D721Med (cell line): ENCODE measurements at regions not wholly inside any gene's neighbourhood (a gene's known extent, or its start where the extent isn't known, plus 50 kb on each side); places are given as distances from the start of the nearest gene placed in this dataset.

Source experiments
- DNase-seq: peaks from one replicate; pipeline ENCODE4 v3.0.0; 2011; ENCODE audit warnings: low spot score; ENCODE audit not compliant: insufficient read length
- FAIRE-seq: peaks from 2 replicates; lab custom pipeline; 2011; peaks lifted over from hg19 to GRCh38; lab: Jason Lieb, UNC
- TF ChIP-seq, protein P1 (sequence below): IDR thresholded peaks from 2 replicates; pipeline ENCODE4 v1.5.1; 2012; ENCODE audit warnings: mild to moderate bottlenecking, control low read depth; ENCODE audit not compliant: insufficient read depth; ENCODE audit errors: missing control alignments

DNA sequence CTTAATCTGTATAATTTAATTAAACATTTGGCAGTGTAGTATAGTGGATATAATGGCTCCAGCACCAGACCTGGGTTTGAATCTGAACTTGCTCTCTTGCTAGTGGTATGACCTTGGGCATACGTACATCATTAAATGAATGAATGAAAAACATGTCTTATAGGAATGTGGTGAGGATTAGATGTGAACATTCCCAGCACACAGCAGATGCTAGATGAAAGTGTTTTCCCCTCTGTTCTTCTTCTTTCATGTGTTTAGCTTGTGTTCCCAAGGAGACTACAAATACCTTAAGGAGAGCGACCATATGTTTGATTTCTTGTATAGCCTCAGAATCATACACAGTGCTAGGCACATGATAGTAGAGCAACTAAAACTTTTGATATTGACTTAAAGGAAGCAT is 56.5 kb downstream of the CT47B1 start:
- DNase-seq (no peak), FAIRE-seq (no peak)
- TF ChIP-seq, protein P1, sequence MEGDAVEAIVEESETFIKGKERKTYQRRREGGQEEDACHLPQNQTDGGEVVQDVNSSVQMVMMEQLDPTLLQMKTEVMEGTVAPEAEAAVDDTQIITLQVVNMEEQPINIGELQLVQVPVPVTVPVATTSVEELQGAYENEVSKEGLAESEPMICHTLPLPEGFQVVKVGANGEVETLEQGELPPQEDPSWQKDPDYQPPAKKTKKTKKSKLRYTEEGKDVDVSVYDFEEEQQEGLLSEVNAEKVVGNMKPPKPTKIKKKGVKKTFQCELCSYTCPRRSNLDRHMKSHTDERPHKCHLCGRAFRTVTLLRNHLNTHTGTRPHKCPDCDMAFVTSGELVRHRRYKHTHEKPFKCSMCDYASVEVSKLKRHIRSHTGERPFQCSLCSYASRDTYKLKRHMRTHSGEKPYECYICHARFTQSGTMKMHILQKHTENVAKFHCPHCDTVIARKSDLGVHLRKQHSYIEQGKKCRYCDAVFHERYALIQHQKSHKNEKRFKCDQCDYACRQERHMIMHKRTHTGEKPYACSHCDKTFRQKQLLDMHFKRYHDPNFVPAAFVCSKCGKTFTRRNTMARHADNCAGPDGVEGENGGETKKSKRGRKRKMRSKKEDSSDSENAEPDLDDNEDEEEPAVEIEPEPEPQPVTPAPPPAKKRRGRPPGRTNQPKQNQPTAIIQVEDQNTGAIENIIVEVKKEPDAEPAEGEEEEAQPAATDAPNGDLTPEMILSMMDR: no peak

DNA sequence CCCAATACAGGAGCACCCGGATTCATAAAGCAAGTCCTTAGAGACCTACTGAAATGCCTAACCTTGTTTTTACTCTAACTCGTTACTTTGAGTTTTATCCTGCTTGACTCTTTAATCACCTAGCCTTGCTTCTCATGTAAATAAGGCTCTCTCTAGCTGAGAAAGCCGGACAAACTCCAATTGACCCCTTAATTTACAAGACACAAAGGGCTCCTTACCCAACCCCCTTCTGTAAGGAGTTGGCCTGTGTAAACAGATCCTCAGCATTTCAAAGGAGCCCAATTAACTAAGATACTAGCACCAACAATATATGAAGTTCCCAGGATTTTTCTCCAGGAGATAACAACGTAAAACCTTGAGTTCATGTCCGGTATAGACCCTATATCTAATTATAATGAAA is 61.7 kb downstream of the CT47B1 start:
- TF ChIP-seq, protein P1: no peak
- FAIRE-seq: no peak
- no peak for DNase-seq

DNA sequence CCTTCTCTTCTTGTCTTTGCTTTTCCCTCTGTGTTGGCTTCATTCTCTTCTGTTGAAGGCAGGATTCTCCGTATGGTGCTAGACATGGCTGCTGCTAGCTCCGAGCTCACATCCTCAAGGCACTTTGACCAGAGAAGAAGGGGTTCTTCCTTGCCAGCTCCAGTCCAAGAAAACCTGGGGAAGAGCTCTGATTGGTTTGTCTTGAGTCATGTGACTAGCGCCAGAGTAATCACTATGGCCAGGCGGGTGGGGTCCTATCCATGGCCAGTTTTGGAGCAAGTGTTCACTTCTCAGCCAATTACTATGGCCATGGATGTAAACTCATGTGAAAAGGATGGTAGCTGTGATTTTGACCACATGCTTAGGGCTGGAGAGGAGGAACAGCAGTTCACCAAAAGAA is 74.2 kb downstream of the CT47B1 start:
- TF ChIP-seq, protein P1: no peak
- FAIRE-seq: no peak
- no peak for DNase-seq

DNA sequence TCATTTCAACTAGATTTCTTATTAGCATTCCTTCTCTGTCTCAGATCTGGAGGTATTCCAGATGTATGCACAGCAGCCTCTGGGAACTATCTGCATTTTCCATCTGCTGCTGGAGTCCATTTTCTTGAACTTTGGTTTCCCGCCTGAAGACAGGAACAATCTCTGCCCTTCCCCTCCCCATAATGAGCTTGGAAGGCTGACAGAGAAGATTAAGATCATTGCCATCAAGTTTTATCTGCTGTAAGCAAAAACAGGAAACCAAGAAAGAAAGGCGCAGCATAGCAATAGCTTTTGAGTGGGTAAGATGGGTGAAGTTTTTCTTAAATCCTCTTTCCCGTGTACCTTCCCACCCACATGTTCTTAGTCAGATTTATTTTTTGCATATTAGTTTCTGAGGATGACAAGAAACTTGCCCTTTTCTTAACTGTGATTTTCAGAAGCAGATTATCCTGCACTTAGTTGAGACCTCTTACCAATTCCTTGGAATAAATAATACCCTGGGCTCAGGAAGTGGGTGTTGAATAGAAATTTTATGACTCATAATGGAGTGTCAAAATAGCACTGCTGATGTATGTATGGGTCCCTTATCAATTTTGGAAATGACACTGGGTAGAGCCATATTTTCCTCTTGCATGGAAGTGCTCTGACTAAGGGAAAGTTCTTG is 78.3 kb downstream of the CT47B1 start:
- TF ChIP-seq, protein P1: no peak
- DNase-seq (no peak), FAIRE-seq (no peak)

DNA sequence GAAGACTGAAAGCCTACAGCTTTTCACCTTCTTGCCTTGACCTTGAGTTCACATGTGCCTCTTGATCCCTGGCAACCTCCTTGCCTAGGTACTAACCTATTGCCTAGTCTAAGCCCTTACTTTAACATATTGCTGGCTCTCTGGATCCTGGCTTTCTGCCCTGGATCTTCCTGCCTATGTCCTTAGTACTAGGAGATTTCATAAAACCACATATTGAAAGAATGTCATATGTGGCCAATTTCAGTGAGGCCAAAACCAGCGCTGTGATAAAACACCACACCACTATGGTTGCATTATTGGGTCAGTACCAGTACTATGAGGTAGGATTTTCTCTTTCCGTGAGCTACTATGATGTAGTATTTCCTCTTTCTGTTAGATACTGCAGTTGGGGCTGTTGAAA is 80.4 kb downstream of the CT47B1 start:
- DNase-seq: no peak
- no peak for FAIRE-seq
- TF ChIP-seq, protein P1: no peak

DNA sequence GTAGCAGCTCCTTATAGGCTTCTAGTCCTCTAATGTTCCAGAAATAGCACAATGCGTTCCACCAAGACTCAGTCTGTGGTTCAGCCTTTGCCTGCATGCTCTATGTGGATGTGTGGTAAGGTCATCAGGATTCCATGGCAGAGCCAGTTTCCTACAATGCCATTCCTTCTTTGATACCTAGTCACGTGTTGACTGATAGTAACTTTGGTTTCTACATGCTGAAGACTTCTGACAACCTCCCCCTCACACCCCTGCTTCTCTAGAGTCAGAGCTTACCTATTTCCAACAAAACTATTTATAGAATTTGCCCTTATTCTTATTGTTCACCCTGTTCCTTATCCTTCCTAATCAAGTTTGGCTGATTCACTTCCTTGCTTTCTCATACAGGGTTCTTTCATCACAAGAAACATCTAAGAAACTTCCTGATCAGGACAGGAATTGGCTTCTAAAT is 81.1 kb downstream of the CT47B1 start:
- FAIRE-seq: no peak
- TF ChIP-seq, protein P1: no peak
- DNase-seq: no peak

DNA sequence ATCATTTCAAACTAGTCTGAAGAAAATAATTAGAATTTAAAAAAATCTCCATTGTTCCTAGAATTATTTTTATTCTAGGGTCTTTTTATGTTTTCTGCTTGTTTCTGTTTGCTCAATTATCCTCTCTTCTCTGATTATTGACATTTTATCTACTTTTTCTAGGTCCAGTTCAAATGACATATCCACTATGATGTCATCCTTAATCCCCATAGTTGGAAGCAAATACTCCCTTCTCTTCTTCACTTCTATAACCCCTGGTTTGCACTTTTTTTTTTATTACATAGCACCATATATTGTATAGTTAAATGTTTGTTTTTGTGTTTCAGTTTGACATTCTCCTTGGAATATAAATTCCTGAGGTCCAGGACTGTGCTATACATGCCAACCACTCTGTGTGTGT is 82.6 kb downstream of the CT47B1 start:
- TF ChIP-seq, protein P1: no peak
- FAIRE-seq (no peak), DNase-seq (no peak)
